ENCODE measurements at regions not wholly inside any gene's neighbourhood (a gene's known extent, or its start where the extent isn't known, plus 50 kb on each side); places are given as distances from the start of the nearest gene placed in this dataset.

GRCh38 chr16:51355875-51356274, 204.8 kb upstream of the SALL1 start:
- TF ChIP-seq CTCF (IDR thresholded peaks at IDR 0.05 in 2 of 3, conservative IDR thresholded peaks at IDR 0.05 in 1 of 3; ENCODE audit: borderline replicate concordance in 1 of 3, insufficient read depth in 1 of 3, low read depth in 2 of 3, low read length in 2 of 3) (no peak), SP1 (IDR thresholded peaks at IDR 0.05; ENCODE audit: low read depth) (no peak), POLR2A (IDR thresholded peaks at IDR 0.05; ENCODE audit: borderline replicate concordance, extremely low read depth, insufficient read depth, insufficient read length) (no peak), CEBPB (IDR thresholded peaks at IDR 0.05; ENCODE audit: low read depth) (no peak), ZNF274 (IDR thresholded peaks at IDR 0.05; ENCODE audit: low read depth, low read length) (no peak), ZFX (IDR thresholded peaks at IDR 0.05) (no peak), TCF7L2 (IDR thresholded peaks at IDR 0.05; ENCODE audit: borderline replicate concordance, extremely low read depth, insufficient read depth, insufficient read length) (no peak), MAX (IDR thresholded peaks at IDR 0.05) (no peak), EZH2phosphoT487 (IDR thresholded peaks at IDR 0.05; ENCODE audit: borderline replicate concordance) (no peak), ELF1 (IDR thresholded peaks at IDR 0.05; ENCODE audit: borderline replicate concordance, low read depth) (no peak), ZBTB33 (IDR thresholded peaks at IDR 0.05; ENCODE audit: extremely low read depth, insufficient replicate concordance, low read length) (no peak), EZH2 (IDR thresholded peaks at IDR 0.05) (no peak), EGR1 (IDR thresholded peaks at IDR 0.05; ENCODE audit: low read depth) (no peak)
